Nephron progenitor cell (in vitro differentiated cells): ENCODE measurements at regions not wholly inside any gene's neighbourhood (a gene's known extent, or its start where the extent isn't known, plus 50 kb on each side); places are given as distances from the start of the nearest gene placed in this dataset.

ENCODE experiments used
- DNase-seq: peaks from one replicate; pipeline ENCODE4 v3.0.0; 2021
- H3K27ac Mint-ChIP-seq: 2 replicates; pipeline ENCODE4 v1.8.0; 2021; ENCODE audit warnings: mild to moderate bottlenecking, moderate library complexity, mixed read lengths
- H3K27me3 Mint-ChIP-seq: 2 replicates; pipeline ENCODE4 v1.8.0; 2021; ENCODE audit warnings: mild to moderate bottlenecking, low read depth, mixed read lengths; ENCODE audit not compliant: poor library complexity
- H3K36me3 Mint-ChIP-seq: 2 replicates; pipeline ENCODE4 v1.8.0; 2021; ENCODE audit warnings: low read depth, mixed read lengths
- H3K4me1 Mint-ChIP-seq: 2 replicates; pipeline ENCODE4 v1.8.0; 2021; ENCODE audit warnings: mixed read lengths
- H3K4me3 Mint-ChIP-seq: 2 replicates; pipeline ENCODE4 v1.8.0; 2021; ENCODE audit warnings: mild to moderate bottlenecking, moderate library complexity, mixed read lengths
- H3K9me3 Mint-ChIP-seq: 2 replicates; pipeline ENCODE4 v1.8.0; 2021; ENCODE audit warnings: mild to moderate bottlenecking, moderate library complexity, mixed read lengths
- TF ChIP-seq, protein P1 (sequence below): fragments of 200-600 bp; sonication (generic); IDR thresholded peaks from 2 replicates; pipeline ENCODE4 v1.5.0; 2021; ENCODE audit warnings: antibody characterized with exemption

DNA sequence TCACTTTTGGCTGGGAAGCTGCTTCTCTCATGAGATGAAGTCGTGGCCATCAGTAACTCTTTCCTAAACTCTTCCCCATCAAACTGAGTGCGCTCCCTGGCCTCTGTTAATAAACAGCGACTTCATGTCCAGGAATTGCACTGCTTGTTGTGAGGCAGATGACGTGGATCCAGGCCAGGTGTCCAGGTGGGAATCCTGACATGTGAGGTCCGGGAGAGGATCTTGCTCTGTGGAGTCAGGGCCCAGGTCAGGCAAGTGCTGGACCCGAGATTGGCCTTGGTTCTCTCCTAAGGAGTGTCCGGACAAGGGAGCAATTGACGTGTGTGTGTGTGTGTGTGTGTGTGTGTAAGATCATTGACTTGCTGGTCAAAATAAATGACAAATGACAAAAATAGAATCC is 362.7 kb downstream of the GLRX3 start:
- TF ChIP-seq, protein P1, sequence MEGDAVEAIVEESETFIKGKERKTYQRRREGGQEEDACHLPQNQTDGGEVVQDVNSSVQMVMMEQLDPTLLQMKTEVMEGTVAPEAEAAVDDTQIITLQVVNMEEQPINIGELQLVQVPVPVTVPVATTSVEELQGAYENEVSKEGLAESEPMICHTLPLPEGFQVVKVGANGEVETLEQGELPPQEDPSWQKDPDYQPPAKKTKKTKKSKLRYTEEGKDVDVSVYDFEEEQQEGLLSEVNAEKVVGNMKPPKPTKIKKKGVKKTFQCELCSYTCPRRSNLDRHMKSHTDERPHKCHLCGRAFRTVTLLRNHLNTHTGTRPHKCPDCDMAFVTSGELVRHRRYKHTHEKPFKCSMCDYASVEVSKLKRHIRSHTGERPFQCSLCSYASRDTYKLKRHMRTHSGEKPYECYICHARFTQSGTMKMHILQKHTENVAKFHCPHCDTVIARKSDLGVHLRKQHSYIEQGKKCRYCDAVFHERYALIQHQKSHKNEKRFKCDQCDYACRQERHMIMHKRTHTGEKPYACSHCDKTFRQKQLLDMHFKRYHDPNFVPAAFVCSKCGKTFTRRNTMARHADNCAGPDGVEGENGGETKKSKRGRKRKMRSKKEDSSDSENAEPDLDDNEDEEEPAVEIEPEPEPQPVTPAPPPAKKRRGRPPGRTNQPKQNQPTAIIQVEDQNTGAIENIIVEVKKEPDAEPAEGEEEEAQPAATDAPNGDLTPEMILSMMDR: no peak
- DNase-seq: no peak
- peaks cover 9% of the 10 kb centered on the region for H3K27me3 Mint-ChIP-seq
- no peaks in the 10 kb centered on the region for H3K4me1 Mint-ChIP-seq
- H3K4me3 Mint-ChIP-seq: no peak overlapping the region
- H3K36me3 Mint-ChIP-seq: no peaks in the 10 kb centered on the region
- H3K9me3 Mint-ChIP-seq: peaks cover 10% of the 10 kb centered on the region
- no peak overlapping the region for H3K27ac Mint-ChIP-seq

DNA sequence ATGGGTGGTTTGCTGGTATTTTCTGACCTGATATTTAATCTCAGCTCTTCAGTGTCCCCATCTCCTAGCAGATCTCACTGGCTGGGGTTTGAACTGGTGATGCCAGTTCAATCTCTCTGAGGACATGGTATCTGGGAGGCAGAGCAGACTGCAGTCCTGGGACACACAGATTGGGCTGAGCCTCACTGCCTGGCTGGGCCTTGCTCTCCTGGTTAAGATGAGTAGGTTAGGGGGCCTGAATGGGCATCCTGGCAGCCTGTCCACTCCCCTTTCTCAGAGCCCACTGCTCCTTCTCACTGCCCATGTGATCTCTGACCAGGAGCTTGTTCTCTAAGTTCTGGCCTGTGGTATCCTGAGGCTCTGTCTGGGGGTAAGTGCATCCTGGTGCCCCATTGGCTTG is 363.4 kb downstream of the GLRX3 start:
- Mint-ChIP-seq H3K9me3 (peaks cover 16% of the 10 kb centered on the region), H3K36me3 (no peaks in the 10 kb centered on the region), H3K27me3 (peaks cover 9% of the 10 kb centered on the region), H3K4me3 (no peak overlapping the region), H3K4me1 (no peaks in the 10 kb centered on the region), H3K27ac (no peak overlapping the region)
- no peak for DNase-seq
- TF ChIP-seq, protein P1: no peak

DNA sequence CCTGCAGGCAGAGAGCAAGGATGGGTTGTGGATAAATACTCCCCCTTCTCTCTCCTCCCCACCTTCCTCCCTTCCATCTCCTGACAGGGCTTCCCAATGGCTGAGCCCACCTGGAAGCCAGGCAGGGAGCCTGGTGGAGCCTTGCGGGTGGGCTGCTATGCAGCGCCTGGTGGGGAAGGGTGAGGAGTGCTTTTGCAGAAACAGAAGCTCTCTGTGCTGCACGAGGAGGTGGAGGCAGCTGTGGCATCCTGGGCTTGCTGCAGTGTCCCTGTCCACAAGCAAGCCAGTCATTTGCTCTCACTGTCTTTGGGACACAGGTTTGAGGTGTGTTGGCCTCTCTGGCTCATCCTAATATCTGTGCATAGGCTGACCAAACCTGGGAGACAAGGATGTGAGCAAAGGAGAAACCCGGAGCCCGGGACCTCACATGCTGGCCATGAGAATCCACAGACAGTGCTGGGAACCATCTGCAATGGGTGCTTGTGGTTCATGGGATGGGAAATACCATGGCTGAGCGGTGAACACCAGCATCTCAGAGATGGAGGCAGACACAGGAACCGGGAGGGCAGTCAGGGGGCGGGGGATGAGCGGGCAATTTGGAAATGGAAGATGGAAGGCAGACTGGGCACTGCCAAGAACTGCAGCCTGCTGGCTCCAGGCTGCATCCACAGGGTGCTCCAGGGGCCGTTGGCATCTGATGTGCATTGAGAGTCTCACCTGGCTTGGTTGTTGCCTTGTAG is 364.2 kb downstream of the GLRX3 start:
- Mint-ChIP-seq H3K4me3 (no peak overlapping the region), H3K4me1 (no peaks in the 10 kb centered on the region), H3K27ac (no peak overlapping the region), H3K36me3 (no peaks in the 10 kb centered on the region), H3K27me3 (peaks cover 9% of the 10 kb centered on the region), H3K9me3 (peaks cover 21% of the 10 kb centered on the region)
- DNase-seq: no peak
- TF ChIP-seq, protein P1: no peak

DNA sequence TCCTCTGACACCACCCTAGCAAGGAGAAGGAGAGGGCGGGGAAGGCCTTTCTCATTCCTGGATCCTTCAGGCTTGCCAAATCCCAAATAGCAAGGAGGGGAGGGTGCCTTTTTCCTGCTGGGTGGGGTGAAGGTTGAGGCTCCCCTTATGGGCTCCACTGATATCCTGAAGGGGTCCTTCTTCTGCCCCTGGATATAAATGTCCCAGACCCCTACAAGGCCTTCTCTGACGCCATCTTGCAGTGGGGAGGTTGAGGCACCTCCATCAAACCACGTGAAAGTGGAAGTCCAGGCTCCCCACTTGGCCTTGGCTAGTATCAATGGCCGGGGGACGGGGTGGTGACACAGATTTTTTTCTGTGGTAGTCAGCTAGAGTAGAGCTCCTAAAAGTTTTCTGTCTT is 371.3 kb downstream of the GLRX3 start:
- H3K36me3 Mint-ChIP-seq: no peaks in the 10 kb centered on the region
- H3K9me3 Mint-ChIP-seq: peaks cover 23% of the 10 kb centered on the region

DNA sequence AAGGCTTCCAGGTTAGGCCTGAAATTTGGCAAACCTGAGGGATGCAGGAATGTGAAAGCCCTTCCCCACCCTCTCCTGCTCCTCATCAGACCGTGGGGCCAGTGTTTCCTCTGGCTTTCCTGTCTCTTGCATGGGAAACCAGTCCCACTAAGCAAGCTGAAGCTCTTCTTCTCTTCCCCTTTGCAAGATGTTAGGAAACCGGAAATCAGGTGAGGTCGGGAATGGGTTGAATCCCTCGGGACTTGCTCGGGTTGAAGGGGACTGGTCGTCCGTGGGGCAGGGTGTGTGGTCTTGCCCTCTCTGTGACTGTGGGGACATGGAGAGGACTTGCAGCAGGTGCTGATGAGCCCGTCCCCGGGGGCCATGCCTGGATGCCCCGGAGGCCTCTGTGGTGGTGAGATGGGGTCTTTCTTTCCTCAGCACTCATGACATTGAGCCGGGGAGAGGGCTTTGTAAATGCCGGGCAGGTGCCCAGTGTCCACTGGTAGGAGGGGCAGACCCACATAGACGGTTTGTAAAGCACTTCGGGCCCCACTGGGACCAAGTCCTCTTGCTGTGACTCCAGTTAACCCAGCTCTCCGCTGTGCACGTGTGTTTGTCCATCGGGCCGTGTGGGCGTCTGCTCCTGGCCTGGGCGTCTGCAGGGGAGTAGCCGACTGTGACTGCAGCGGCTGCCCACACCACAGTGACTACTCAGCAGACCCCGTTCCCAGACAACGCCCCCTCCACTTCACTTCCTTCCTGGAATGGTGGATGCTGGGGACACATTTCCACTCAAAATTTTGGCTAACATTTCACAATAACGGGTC is 373.9 kb downstream of the GLRX3 start:
- Mint-ChIP-seq H3K4me1 (peaks cover 9% of the 10 kb centered on the region), H3K36me3 (no peaks in the 10 kb centered on the region), H3K4me3 (no peak overlapping the region), H3K27ac (no peak overlapping the region), H3K9me3 (peaks cover 4% of the 10 kb centered on the region), H3K27me3 (peaks cover 34% of the 10 kb centered on the region)
- no peak for DNase-seq
- TF ChIP-seq, protein P1: no peak

More for the DNA sequence above, 371.3 kb downstream of the GLRX3 start:
- Mint-ChIP-seq H3K27me3 (peaks cover 31% of the 10 kb centered on the region), H3K4me3 (no peak overlapping the region), H3K4me1 (peaks cover 9% of the 10 kb centered on the region), H3K27ac (no peak overlapping the region)
- no peak for DNase-seq
- TF ChIP-seq, protein P1: no peak
